GM12874 (cell line): ENCODE measurements at regions not wholly inside any gene's neighbourhood (a gene's known extent, or its start where the extent isn't known, plus 50 kb on each side); places are given as distances from the start of the nearest gene placed in this dataset.

Source experiments
- CTCF ChIP-seq: IDR thresholded peaks from 2 replicates; pipeline ENCODE4 v1.5.1; 2011; ENCODE audit warnings: low read depth, mild to moderate bottlenecking, control low read depth, low read length, moderate library complexity; ENCODE audit not compliant: insufficient read depth

DNA sequence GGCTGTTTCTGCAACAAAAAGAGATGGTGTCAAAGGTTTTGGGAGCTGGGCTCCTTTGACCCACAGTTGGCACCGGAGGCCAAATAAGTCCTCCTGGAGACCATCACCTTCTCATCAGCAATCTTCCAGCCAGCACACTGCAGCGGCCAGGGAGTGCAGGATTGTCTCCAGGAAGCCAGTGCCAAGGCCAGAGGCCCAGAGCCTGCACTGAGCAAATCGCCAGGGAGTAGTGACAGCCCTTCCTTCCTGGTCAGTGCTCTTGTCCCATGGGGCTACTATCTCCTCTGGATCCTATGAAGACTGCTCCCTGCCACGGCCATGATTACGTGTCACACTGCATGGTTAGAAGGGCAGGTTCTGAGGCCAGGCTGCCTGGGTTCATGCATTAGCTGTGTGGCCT, 134.3 kb upstream of the CRHR1 start:
- TF ChIP-seq CTCF = no peak

DNA sequence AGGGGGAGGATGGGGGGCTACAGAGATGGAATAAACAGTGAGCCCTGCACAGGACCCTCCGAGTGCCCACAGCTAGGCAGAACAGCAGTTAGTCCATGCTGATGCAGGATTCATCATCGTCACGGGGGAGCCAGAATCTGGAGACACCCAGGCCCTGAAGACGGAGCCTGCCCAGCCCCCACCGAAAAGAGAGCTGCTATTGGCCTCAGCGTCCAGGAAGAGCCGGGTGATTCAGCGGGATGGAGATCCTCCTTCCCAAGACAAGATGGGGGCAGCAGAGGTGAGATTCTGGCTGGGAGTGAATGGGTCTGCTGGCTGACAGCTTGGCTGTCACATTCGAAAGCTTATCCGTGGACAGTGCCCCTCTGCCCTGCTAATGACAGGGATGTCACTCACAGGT, 133.6 kb upstream of the CRHR1 start:
- no peak for TF ChIP-seq CTCF

DNA sequence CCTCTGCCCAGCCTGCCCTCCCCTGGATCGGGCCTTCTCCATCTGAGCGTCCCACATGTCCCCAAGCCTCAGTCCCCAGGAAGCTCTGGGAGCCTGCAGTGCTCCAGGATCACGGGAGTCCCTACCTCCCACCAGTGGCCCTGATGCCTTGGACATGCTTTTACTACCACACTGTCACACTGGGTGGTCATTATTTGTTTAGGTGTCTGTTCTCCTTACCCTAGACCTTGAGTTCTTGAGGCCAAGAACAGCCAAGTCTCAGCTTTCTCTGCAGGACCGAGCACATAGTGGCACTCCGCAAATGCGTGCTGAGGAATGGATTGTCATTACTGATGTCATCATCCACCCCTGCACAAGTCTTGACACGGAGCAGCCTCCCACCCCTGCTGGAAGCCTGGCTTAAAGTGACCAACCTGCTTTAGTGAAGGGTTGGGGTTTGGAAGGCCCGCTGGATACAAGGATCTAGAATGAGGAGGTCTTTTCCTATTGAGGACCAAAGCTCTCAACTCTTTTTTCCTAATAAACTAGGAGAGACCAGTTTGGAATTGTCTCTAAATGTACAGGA, 132.9 kb upstream of the CRHR1 start:
- TF ChIP-seq CTCF = no peak

DNA sequence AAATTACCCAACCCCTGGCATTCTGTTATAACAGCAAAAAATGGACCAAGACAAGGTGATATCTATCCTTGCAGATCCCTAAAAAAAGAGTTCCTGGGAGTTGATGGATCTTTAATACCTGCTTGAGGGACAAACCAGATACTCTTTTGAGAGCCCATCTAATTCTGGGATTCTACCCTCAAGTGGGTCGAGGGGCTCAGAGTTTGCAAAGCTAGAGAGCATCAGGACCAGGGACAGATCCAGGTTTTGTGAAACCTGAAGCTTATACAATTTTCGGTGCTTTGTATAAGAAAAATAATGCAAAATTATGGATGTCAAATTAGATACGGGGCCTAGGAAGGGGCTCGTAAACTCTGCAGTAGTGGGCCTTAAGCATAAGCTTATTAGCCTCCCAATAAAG, 130.5 kb upstream of the CRHR1 start:
- TF ChIP-seq CTCF = no peak

DNA sequence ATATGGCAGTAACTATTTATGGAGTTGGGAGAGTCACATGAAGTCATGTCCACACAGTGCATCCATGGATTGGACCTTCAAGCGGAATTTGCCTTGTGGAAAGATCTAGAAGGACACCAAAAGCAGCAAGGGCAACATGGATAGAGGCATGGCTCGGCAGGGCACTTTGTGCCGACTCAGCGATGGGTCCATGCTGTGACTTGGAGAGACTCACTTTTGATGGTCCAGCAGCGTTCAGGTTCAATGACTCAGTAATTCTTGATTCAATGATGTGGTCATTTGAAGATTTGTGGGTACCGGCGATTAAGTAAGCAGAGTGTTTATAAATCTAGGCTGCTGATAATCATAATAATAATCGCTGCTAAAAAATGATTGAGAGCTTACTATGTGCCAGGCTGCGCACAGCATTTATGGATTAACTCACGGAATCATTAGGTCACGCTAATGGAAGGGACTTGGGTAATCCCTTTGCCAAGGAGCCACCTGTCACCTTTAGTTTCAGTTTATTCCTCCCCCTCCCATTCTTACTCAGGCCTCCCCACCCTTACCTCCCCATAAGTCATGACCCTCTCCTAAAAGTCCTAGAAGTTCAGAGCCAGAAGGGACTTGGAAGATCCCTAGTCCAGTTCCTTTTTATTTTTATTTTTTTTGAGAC, 127.5 kb upstream of the CRHR1 start:
- no peak for TF ChIP-seq CTCF

DNA sequence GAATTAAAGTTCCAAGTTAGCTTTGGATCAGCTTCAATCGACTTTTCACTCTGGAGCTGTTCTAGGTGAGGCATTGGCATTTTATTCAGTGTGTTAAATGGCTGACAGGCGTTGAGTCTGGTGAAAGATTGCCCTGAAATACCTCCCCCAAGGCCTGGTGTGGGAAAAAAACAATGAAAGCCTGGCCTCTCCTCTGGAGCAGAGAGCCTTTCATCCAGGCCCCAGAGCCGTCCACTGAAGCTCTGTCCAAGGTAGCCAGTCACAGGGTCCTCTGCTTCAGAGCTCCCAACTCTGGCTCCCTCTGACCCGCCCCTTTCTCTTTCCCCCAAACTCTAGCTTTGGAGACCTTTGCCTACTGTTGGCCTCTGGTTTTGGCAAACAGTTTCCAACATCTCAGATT, 123.6 kb upstream of the CRHR1 start:
- TF ChIP-seq CTCF = no peak

DNA sequence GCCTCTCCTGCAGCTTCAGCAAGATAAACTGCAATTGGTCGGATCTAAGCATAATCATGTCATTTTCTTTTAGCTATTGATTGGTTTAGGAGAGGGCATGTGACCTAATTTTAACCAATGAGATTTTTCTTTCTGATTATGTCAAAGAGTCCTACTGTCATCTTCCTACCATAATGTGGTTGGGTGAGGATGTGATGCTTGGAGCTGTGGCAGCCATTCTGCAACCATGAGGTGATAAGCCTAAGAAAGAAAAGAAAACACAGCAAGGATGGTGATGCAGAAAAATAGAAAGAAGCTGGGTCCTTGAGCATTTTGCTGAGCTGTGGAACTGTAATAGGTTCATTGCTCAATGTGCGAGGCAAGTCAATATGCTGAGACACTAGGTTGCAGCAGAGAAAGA, 121.7 kb upstream of the CRHR1 start:
- no peak for TF ChIP-seq CTCF
